SH-SY5Y (cell line): ENCODE measurements at regions not wholly inside any gene's neighbourhood (a gene's known extent, or its start where the extent isn't known, plus 50 kb on each side); places are given as distances from the start of the nearest gene placed in this dataset.

Experiments used
- GATA2 ChIP-seq: IDR thresholded peaks from 2 replicates; pipeline ENCODE4 v1.6.1; 2011; ENCODE audit warnings: mild to moderate bottlenecking, low read depth, low read length
- GATA3 ChIP-seq: IDR thresholded peaks from 2 replicates; pipeline ENCODE4 v1.6.1; 2011; ENCODE audit warnings: low read depth, mild to moderate bottlenecking, low read length, moderate library complexity

DNA sequence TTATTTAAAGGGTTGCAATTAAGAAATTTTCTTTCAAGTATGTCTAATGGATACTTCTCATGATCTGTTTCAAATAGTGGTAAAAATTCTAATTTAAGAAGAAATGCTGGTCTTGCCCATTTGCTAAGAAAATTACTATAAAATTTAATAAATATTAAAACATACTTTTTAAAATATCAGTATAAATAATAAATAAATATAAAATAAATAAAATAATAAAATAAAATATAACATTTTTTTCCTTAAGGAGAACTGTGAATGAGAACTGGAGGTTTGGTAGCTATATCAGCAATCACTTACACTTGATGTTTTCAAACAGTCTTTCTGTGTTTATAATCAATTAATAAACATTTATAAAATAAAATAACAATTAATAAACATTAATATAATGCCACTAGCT is 266.1 kb downstream of the HGF start:
- TF ChIP-seq GATA2 = no peak
- no peak for TF ChIP-seq GATA3
